MM.1S (cell line): ENCODE measurements at regions not wholly inside any gene's neighbourhood (a gene's known extent, or its start where the extent isn't known, plus 50 kb on each side); places are given as distances from the start of the nearest gene placed in this dataset.

Experiments
- DNase-seq: peaks from one replicate; pipeline ENCODE4 v3.0.0-alpha.2; 2015
- H2AFZ ChIP-seq: fragments of 300-600 bp; sonication (generic); 2 replicates; pipeline ENCODE4 v1.6.0; 2016; ENCODE audit warnings: antibody characterized with exemption, low read length
- H3F3A ChIP-seq: fragments of 300-600 bp; sonication (generic); 2 replicates; pipeline ENCODE4 v1.6.1; 2016; ENCODE audit warnings: mild to moderate bottlenecking, antibody characterized with exemption, low read length, moderate library complexity, mixed read lengths; ENCODE audit not compliant: insufficient read depth
- H3K27ac ChIP-seq: fragments of 300-600 bp; sonication (generic); 2 replicates; pipeline ENCODE4 v1.5.1; 2016; ENCODE audit warnings: mild to moderate bottlenecking, low read length
- H3K27me3 ChIP-seq: fragments of 300-600 bp; sonication (generic); replicated peaks from 2 replicates; pipeline ENCODE4 v1.6.0; 2016; ENCODE audit warnings: low read length; ENCODE audit not compliant: insufficient read depth
- H3K36me3 ChIP-seq: fragments of 300-600 bp; sonication (generic); replicated peaks from 2 replicates; pipeline ENCODE4 v1.6.1; 2016; ENCODE audit warnings: mild to moderate bottlenecking, low read length, mixed read lengths; ENCODE audit not compliant: insufficient read depth
- H3K4me1 ChIP-seq: fragments of 300-600 bp; sonication (generic); 2 replicates; pipeline ENCODE4 v1.6.1; 2016; ENCODE audit warnings: low read length, mixed read lengths
- H3K4me2 ChIP-seq: fragments of 300-600 bp; sonication (generic); 2 replicates; pipeline ENCODE4 v1.6.0; 2016; ENCODE audit warnings: low read depth, low read length
- H3K4me3 ChIP-seq: fragments of 300-600 bp; sonication (generic); 2 replicates; pipeline ENCODE4 v1.5.1; 2016; ENCODE audit warnings: low read length, mixed read lengths
- H3K79me2 ChIP-seq: fragments of 300-600 bp; sonication (generic); 2 replicates; pipeline ENCODE4 v1.6.1; 2016; ENCODE audit warnings: mixed run types, low read length, mixed read lengths
- H3K9ac ChIP-seq: fragments of 300-600 bp; sonication (generic); 2 replicates; pipeline ENCODE4 v1.6.1; 2016; ENCODE audit warnings: low read length, mixed read lengths
- H3K9me2 ChIP-seq: fragments of 300-600 bp; sonication (generic); replicated peaks from 2 replicates; pipeline ENCODE4 v1.6.1; 2016; ENCODE audit warnings: mild to moderate bottlenecking, low read length, mixed read lengths; ENCODE audit not compliant: insufficient read depth
- H3K9me3 ChIP-seq: fragments of 300-600 bp; sonication (generic); replicated peaks from 2 replicates; pipeline ENCODE4 v1.6.1; 2016; ENCODE audit warnings: mild to moderate bottlenecking, low read length, mixed read lengths; ENCODE audit not compliant: insufficient read depth
- H4K20me1 ChIP-seq: fragments of 300-600 bp; sonication (generic); 2 replicates; pipeline ENCODE4 v1.6.1; 2016; ENCODE audit warnings: mild to moderate bottlenecking, low read length, moderate library complexity, mixed read lengths; ENCODE audit not compliant: insufficient read depth
- EZH2 ChIP-seq: fragments of 300-600 bp; sonication (generic); optimal IDR thresholded peaks from 2 replicates; pipeline ENCODE3; 2017; ENCODE audit warnings: low read depth, mild to moderate bottlenecking, antibody characterized with exemption, low read length, mixed read lengths
- EZH2phosphoT487 ChIP-seq: fragments of 300-600 bp; sonication (generic); IDR thresholded peaks from 2 replicates; pipeline ENCODE4 v1.6.1; 2018; ENCODE audit warnings: antibody characterized with exemption, low read length
- TF ChIP-seq, protein P1 (sequence below): fragments of 300-600 bp; sonication (generic); IDR thresholded peaks from 2 replicates; pipeline ENCODE4 v1.5.1; 2016; ENCODE audit warnings: antibody characterized with exemption, low read length, mixed read lengths

DNA sequence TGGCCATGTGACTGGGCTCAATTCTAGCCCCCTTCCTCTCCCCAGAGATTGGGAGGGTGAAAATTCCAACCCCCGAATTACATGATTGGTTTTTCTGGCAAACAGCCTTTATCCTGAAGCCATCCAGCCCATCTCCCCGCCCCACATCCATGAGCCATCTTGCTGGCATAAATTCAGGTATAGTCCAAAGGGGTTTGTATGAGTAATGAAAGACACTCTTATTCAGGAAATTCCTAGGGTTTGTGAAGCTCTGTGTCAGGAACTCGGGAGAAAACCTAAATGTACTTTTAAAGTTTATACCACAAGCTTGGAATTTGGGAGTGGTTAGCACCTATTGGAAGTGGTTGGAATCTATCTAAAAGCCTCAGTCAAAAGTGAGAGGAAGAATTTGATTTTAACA is 80.6 kb upstream of the SIMC1 start:
- TF ChIP-seq, protein P1, sequence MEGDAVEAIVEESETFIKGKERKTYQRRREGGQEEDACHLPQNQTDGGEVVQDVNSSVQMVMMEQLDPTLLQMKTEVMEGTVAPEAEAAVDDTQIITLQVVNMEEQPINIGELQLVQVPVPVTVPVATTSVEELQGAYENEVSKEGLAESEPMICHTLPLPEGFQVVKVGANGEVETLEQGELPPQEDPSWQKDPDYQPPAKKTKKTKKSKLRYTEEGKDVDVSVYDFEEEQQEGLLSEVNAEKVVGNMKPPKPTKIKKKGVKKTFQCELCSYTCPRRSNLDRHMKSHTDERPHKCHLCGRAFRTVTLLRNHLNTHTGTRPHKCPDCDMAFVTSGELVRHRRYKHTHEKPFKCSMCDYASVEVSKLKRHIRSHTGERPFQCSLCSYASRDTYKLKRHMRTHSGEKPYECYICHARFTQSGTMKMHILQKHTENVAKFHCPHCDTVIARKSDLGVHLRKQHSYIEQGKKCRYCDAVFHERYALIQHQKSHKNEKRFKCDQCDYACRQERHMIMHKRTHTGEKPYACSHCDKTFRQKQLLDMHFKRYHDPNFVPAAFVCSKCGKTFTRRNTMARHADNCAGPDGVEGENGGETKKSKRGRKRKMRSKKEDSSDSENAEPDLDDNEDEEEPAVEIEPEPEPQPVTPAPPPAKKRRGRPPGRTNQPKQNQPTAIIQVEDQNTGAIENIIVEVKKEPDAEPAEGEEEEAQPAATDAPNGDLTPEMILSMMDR, result no peak
- Histone ChIP-seq H3K9ac (no peak overlapping the region), H3K4me1 (no peaks in the 10 kb centered on the region), H3K9me3 (no peaks in the 10 kb centered on the region), H3K27ac (no peak overlapping the region), H3K27me3 (no peaks in the 10 kb centered on the region), H3K4me2 (no peak overlapping the region), H4K20me1 (no peaks in the 10 kb centered on the region), H3K79me2 (no peaks in the 10 kb centered on the region), H3F3A (no peaks in the 10 kb centered on the region), H3K4me3 (no peak overlapping the region), H2AFZ (no peak overlapping the region), H3K36me3 (no peaks in the 10 kb centered on the region), H3K9me2 (no peaks in the 10 kb centered on the region)
- DNase-seq, result no peak

DNA sequence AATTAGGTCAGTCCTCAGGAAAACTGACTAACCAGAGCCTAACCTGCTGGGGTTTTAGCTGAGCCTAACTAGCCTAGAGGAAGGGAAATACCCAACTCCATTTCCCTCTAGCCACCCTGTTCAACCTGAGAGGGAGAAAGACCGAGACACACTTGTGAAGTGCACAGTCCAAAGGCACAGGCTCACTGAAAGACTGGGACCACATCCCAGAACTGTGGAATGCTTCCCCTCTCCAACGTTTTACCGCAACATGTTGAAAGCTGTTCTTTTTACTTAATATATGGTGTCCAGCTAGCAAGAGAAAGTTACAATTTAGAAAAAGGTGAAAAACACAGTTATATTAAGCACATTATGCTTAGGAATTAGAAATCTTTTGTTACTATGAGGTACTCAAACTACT is 76.8 kb upstream of the SIMC1 start:
- no peak for DNase-seq
- Histone ChIP-seq H4K20me1 (no peaks in the 10 kb centered on the region), H3K79me2 (no peaks in the 10 kb centered on the region), H3K4me3 (no peak overlapping the region), H3K27me3 (no peaks in the 10 kb centered on the region), H3K9me3 (no peaks in the 10 kb centered on the region), H3K9me2 (no peaks in the 10 kb centered on the region), H3K9ac (no peak overlapping the region), H3K4me1 (peaks cover 6% of the 10 kb centered on the region), H3K4me2 (no peak overlapping the region), H3K27ac (no peak overlapping the region), H2AFZ (no peak overlapping the region), H3K36me3 (no peaks in the 10 kb centered on the region), H3F3A (no peaks in the 10 kb centered on the region)
- TF ChIP-seq, protein P1, result no peak
- TF ChIP-seq EZH2phosphoT487 (no peak), EZH2 (no peak)

DNA sequence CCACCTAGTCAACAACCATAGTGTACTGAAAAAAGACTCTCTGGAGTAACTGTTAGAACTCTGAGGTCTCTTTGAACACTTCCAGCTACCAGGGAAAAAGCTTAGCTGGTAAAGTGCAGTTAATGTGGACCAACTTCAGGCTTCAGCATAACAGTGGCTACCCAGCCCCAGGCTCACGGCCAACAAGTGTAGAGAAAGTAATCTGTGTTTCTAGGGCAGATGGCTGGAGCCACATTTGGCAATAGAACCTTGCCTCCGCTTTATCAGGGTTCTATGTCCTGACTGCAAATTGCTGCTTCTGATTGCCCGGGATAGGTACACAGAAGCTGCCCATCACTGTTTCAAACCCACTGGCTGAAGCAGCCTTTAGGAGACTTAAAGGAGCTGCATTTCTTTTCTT is 76.0 kb upstream of the SIMC1 start:
- Histone ChIP-seq H3K4me3 (no peak overlapping the region), H3K9me2 (no peaks in the 10 kb centered on the region), H3K27ac (no peak overlapping the region), H3K9ac (no peak overlapping the region), H4K20me1 (no peaks in the 10 kb centered on the region), H3K9me3 (no peaks in the 10 kb centered on the region), H3K36me3 (no peaks in the 10 kb centered on the region), H3K4me2 (no peak overlapping the region), H3K79me2 (no peaks in the 10 kb centered on the region), H3F3A (peaks cover under 1% of the 10 kb centered on the region; the same call in 1 of the 2 replicates), H3K27me3 (no peaks in the 10 kb centered on the region), H2AFZ (no peak overlapping the region), H3K4me1 (peaks cover 9% of the 10 kb centered on the region)
- DNase-seq, result no peak
- TF ChIP-seq EZH2phosphoT487, result no peak
- TF ChIP-seq, protein P1, result no peak

DNA sequence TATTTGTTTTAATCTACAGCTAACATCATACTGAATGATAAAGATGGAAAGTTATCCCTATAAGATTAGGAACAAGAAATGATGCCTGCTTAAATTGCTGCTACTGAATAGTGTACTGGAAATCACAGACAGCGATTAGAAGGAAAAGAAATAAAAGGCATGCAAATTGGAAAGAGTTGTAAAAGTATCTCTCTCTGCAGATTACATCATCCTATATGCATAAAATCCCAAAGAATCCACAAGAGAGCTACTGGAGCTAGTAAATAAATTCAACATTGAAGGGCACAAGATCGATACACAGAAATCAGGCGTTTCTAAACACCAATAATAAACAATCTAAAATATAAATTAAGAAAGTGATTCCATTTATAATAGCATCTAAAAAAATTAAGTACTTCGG is 75.3 kb upstream of the SIMC1 start:
- Histone ChIP-seq H3K4me2 (no peak overlapping the region), H3K27ac (no peak overlapping the region), H3K4me1 (peaks cover 13% of the 10 kb centered on the region), H3K9me3 (no peaks in the 10 kb centered on the region), H3F3A (peaks cover 6% of the 10 kb centered on the region; the same call in 1 of the 2 replicates), H3K27me3 (no peaks in the 10 kb centered on the region), H3K4me3 (no peak overlapping the region), H3K9me2 (no peaks in the 10 kb centered on the region), H3K79me2 (no peaks in the 10 kb centered on the region), H2AFZ (no peak overlapping the region), H3K9ac (no peak overlapping the region), H3K36me3 (no peaks in the 10 kb centered on the region), H4K20me1 (no peaks in the 10 kb centered on the region)
- TF ChIP-seq, protein P1, result no peak
- no peak for TF ChIP-seq EZH2
- no peak for TF ChIP-seq EZH2phosphoT487
- DNase-seq, result no peak
